Mesendoderm (in vitro differentiated cells): ENCODE measurements at regions not wholly inside any gene's neighbourhood (a gene's known extent, or its start where the extent isn't known, plus 50 kb on each side); places are given as distances from the start of the nearest gene placed in this dataset.
"Not testable (repeated sequence)": the region's sequence is repeated elsewhere in the genome, so short reads cannot be mapped to it uniquely, and the experiment has no call there.

Source experiments
- DNase-seq: peaks from one replicate; pipeline ENCODE4 v3.0.0; 2013
- H2AK5ac ChIP-seq: 2 replicates; pipeline ENCODE4 v1.6.1; 2013; ENCODE audit warnings: low read length, inconsistent platforms
- H2BK120ac ChIP-seq: 2 replicates; pipeline ENCODE4 v1.6.1; 2013; ENCODE audit warnings: low read depth, mild to moderate bottlenecking, low read length, moderate library complexity, mixed read lengths
- H2BK15ac ChIP-seq: replicated peaks from 2 replicates; pipeline ENCODE4 v1.6.1; 2013; ENCODE audit warnings: low read depth, mild to moderate bottlenecking, moderate library complexity
- H2BK5ac ChIP-seq: 2 replicates; pipeline ENCODE4 v1.6.1; 2013; ENCODE audit warnings: low read length, inconsistent platforms
- H3K18ac ChIP-seq: 2 replicates; pipeline ENCODE4 v1.6.1; 2013; ENCODE audit warnings: mild to moderate bottlenecking, low read length, mixed read lengths
- H3K23ac ChIP-seq: one replicate; pipeline ENCODE4 v1.6.1; 2013; ENCODE audit warnings: low read length
- H3K27ac ChIP-seq: 2 replicates; pipeline ENCODE4 v1.5.1; 2013; ENCODE audit warnings: low read depth, mild to moderate bottlenecking, inconsistent platforms, low read length, moderate library complexity
- H3K27me3 ChIP-seq: 2 replicates; pipeline ENCODE4 v1.6.1; 2013; ENCODE audit warnings: low read length, control low read depth, mild to moderate bottlenecking, inconsistent platforms; ENCODE audit not compliant: insufficient read depth, poor library complexity
- H3K36me3 ChIP-seq: 2 replicates; pipeline ENCODE4 v1.6.1; 2013; ENCODE audit warnings: low read length, inconsistent platforms; ENCODE audit not compliant: control insufficient read depth, insufficient read depth
- H3K4ac ChIP-seq: one replicate; pipeline ENCODE4 v1.6.1; 2013; ENCODE audit warnings: low read depth, mild to moderate bottlenecking, low read length, moderate library complexity
- H3K4me1 ChIP-seq: 2 replicates; pipeline ENCODE4 v1.6.1; 2013; ENCODE audit warnings: low read depth, low read length, inconsistent platforms; ENCODE audit not compliant: control insufficient read depth
- H3K4me2 ChIP-seq: 2 replicates; pipeline ENCODE4 v1.6.1; 2013; ENCODE audit warnings: low read length
- H3K4me3 ChIP-seq: 2 replicates; pipeline ENCODE4 v1.5.1; 2013; ENCODE audit warnings: mild to moderate bottlenecking, low read length
- H3K56ac ChIP-seq: one replicate; pipeline ENCODE4 v1.6.1; 2013; ENCODE audit warnings: low read length
- H3K79me1 ChIP-seq: 2 replicates; pipeline ENCODE4 v1.6.1; 2013; ENCODE audit warnings: low read length, inconsistent platforms
- H3K79me2 ChIP-seq: 2 replicates; pipeline ENCODE4 v1.6.1; 2013; ENCODE audit warnings: mild to moderate bottlenecking, low read length; ENCODE audit not compliant: control insufficient read depth, insufficient read depth
- H3K9ac ChIP-seq: 2 replicates; pipeline ENCODE4 v1.6.1; 2013; ENCODE audit warnings: low read length, inconsistent platforms
- H4K5ac ChIP-seq: one replicate; pipeline ENCODE4 v1.6.1; 2013; ENCODE audit warnings: low read length
- H4K8ac ChIP-seq: one replicate; pipeline ENCODE4 v1.6.1; 2013; ENCODE audit warnings: low read depth, mild to moderate bottlenecking, control low read depth, low read length, moderate library complexity
- WGBS: extraction: QIAGEN DNeasy Blood & Tissue Kit; methylation state at CpG from one replicate; pipeline ENCODE4 v1.1.7; 2013; ENCODE audit warnings: low lambda C conversion rate, missing lambda C conversion rate; ENCODE audit not compliant: insufficient coverage; ENCODE audit errors: extremely low coverage; 5-methylcytosine and 5-hydroxymethylcytosine counted together

DNA sequence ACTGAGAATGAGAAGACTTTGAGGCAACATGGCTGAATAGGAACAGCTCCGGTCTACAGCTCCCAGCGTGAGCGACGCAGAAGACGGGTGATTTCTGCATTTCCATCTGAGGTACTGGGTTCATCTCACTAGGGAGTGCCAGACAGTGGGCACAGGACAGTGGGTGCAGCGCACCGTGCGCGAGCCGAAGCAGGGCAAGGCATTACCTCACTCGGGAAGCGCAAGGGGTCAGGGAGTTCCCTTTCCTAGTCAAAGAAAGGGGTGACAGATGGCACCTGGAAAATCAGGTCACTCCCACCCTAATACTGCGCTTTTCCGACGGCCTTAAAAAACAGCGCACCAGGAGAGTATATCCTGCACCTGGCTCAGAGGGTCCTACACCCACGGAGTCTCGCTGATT, 829.9 kb downstream of the GLUD2 start:
- no CpG with 5 or more reads among the region's 18 CpGs for WGBS

DNA sequence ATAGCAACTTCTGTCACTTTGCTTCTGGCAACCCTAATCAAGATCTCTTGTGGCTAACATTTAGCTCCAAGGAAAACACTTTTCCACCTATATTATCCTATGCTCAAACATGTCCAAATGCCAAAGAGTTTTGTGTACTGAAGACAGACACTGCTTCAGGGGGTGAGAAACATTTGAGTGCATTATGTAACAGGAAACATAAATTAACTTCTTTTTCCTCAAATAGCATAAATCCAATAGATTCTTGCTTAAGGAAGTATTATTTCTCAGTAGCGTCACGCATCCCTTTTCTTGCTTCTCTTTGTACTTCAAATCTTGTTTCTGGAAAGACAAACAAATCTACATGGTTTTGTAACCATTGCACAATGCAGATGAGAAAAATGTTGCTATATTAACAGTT, 839.1 kb downstream of the GLUD2 start:
- Histone ChIP-seq H3K4me2 (no peak overlapping the region), H3K4me1 (no peaks in the 10 kb centered on the region), H3K27ac (no peak overlapping the region), H3K27me3 (no peaks in the 10 kb centered on the region), H2BK15ac (no peak overlapping the region), H3K4ac (no peak overlapping the region), H2AK5ac (no peak overlapping the region), H3K18ac (no peak overlapping the region), H3K79me1 (no peaks in the 10 kb centered on the region), H3K79me2 (no peaks in the 10 kb centered on the region), H3K9ac (no peak overlapping the region), H3K36me3 (no peaks in the 10 kb centered on the region), H2BK120ac (no peak overlapping the region), H4K5ac (no peak overlapping the region), H3K56ac (no peak overlapping the region), H4K8ac (no peak overlapping the region), H3K4me3 (no peak overlapping the region), H3K23ac (no peak overlapping the region), H2BK5ac (no peak overlapping the region)
- no CpG with 5 or more reads among the region's 2 CpGs for WGBS
- no peak for DNase-seq

More for the DNA sequence above, 829.9 kb downstream of the GLUD2 start:
- not testable (repeated sequence) for H2AK5ac ChIP-seq, H3K27ac ChIP-seq, H4K8ac ChIP-seq, H3K23ac ChIP-seq, H2BK120ac ChIP-seq, H3K4me3 ChIP-seq, H3K79me1 ChIP-seq, H3K4ac ChIP-seq, H3K4me2 ChIP-seq, H3K79me2 ChIP-seq, H3K18ac ChIP-seq, DNase-seq, H3K9ac ChIP-seq, H2BK5ac ChIP-seq, H2BK15ac ChIP-seq, H3K4me1 ChIP-seq, H3K27me3 ChIP-seq, H3K36me3 ChIP-seq, H4K5ac ChIP-seq, H3K56ac ChIP-seq

DNA sequence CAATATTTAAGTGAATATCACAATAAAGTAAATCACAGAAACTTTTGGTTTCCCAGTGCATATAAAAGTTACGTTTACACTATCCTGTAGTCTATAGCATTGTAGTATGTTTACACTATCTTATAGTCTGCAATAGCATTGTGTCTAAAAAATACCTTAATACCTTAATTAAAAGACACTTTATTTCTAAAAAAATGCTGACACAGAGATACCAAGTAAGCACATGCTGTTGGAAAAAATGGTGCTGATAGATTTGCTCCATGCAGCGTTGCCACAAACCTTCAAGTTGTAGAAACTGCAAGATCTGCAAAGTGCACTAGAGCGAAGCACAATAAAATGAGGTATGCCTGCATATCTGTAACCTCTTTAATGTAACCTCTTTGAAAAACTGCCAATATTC, 847.3 kb downstream of the GLUD2 start:
- Histone ChIP-seq H4K8ac (no peak overlapping the region), H4K5ac (no peak overlapping the region), H3K79me2 (no peaks in the 10 kb centered on the region), H3K4me3 (no peak overlapping the region), H3K4me1 (no peaks in the 10 kb centered on the region), H3K4ac (no peak overlapping the region), H3K56ac (no peak overlapping the region), H2BK15ac (no peak overlapping the region), H3K4me2 (no peak overlapping the region), H3K79me1 (no peaks in the 10 kb centered on the region), H3K27ac (no peak overlapping the region), H3K27me3 (no peaks in the 10 kb centered on the region), H3K18ac (no peak overlapping the region), H3K23ac (no peak overlapping the region), H2AK5ac (no peak overlapping the region), H3K9ac (no peak overlapping the region), H2BK120ac (no peak overlapping the region), H3K36me3 (no peaks in the 10 kb centered on the region), H2BK5ac (no peak overlapping the region)
- no CpG with 5 or more reads among the region's 3 CpGs for WGBS
- no peak for DNase-seq

DNA sequence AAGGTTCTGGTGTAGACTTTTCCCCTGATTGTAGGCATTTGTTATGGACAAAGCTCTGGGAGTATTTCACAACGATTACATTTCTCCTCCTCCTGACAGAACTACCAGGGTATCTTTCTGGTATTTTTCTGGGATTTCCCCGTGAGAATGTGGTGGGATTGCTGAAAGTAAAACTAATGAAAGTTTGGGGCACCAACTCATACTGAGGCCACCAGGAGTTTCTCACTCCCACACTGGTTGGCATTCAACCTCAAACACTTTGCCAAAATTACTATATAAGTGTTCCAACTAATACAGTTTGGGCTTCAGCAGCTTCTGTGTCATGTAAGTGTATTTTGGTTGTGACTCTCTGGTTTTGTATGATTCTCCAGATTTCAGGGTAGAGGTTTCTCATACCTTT, 855.1 kb downstream of the GLUD2 start:
- no peak overlapping the region for H3K4me2 ChIP-seq
- H2AK5ac ChIP-seq: no peak overlapping the region
- H2BK15ac ChIP-seq: no peak overlapping the region
- H3K9ac ChIP-seq: no peak overlapping the region
- no peak overlapping the region for H4K5ac ChIP-seq
- no peak overlapping the region for H2BK5ac ChIP-seq
- no peaks in the 10 kb centered on the region for H3K79me1 ChIP-seq
- no peak overlapping the region for H3K23ac ChIP-seq
- no peaks in the 10 kb centered on the region for H3K4me1 ChIP-seq
- no peaks in the 10 kb centered on the region for H3K79me2 ChIP-seq
- H3K56ac ChIP-seq: no peak overlapping the region
- H3K36me3 ChIP-seq: no peaks in the 10 kb centered on the region
- no peak for DNase-seq
- H3K27me3 ChIP-seq: no peaks in the 10 kb centered on the region
- no peak overlapping the region for H4K8ac ChIP-seq
- H3K4me3 ChIP-seq: no peak overlapping the region
- no peak overlapping the region for H2BK120ac ChIP-seq
- no CpG with 5 or more reads among the region's 2 CpGs for WGBS
- no peak overlapping the region for H3K27ac ChIP-seq
- no peak overlapping the region for H3K4ac ChIP-seq
- H3K18ac ChIP-seq: no peak overlapping the region

DNA sequence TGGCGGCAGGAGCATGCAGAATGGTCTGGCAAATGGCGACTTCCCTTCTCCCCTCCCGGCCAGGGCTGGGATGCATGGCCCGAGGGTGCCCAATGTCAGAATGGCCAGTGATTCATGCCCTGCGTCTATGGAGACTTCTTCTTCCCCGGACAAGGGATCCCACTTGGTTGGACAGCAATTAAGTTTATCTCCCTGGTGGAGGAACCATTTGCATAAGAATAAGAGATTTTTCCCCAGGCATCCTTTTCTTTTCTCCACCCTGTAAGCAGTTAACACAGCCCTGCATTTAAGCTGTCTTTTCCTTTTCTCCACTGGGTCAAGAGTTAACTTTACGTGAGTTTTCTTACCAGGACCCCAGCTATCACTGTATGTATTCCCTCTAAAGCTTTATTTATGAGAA, 856.6 kb downstream of the GLUD2 start:
- peak; percentile 0 for DNase-seq
- Histone ChIP-seq H3K4me1 (no peaks in the 10 kb centered on the region), H2BK120ac (no peak overlapping the region), H3K4me3 (no peak overlapping the region), H3K4me2 (no peak overlapping the region), H3K23ac (no peak overlapping the region), H2BK15ac (no peak overlapping the region), H2AK5ac (no peak overlapping the region), H3K18ac (no peak overlapping the region), H2BK5ac (no peak overlapping the region), H3K27ac (no peak overlapping the region), H3K36me3 (no peaks in the 10 kb centered on the region), H3K56ac (no peak overlapping the region), H4K5ac (no peak overlapping the region), H4K8ac (no peak overlapping the region), H3K27me3 (no peaks in the 10 kb centered on the region), H3K79me2 (no peaks in the 10 kb centered on the region), H3K79me1 (no peaks in the 10 kb centered on the region), H3K9ac (no peak overlapping the region), H3K4ac (no peak overlapping the region)
- WGBS: no CpG with 5 or more reads among the region's 7 CpGs

DNA sequence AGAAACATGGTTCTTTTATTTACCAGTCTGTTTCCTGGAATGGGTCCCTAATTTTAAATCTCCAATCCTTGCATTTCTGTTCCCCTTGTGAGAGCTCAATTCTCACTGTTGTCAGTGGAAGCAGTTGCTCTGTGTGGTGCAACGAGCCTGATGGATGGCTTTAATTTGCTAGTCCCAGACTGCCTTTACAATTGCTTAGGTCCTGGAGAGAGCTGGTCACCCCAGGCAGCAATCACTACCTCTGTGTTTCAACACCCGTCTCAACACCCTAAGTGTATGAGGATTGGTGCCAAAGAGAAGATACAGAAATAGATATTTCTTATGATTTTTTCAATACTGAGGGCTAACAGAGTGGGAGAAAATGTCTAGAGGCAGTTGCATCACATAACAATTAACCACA, 873.8 kb downstream of the GLUD2 start:
- no CpG with 5 or more reads among the region's 2 CpGs for WGBS
- DNase-seq: no peak

More for the DNA sequence above, 873.8 kb downstream of the GLUD2 start:
- no peak overlapping the region for H3K27ac ChIP-seq
- H4K5ac ChIP-seq: no peak overlapping the region
- H3K56ac ChIP-seq: no peak overlapping the region
- no peak overlapping the region for H3K4me3 ChIP-seq
- H3K79me1 ChIP-seq: no peaks in the 10 kb centered on the region
- H2AK5ac ChIP-seq: no peak overlapping the region
- H3K18ac ChIP-seq: no peak overlapping the region
- no peak overlapping the region for H2BK120ac ChIP-seq
- H4K8ac ChIP-seq: no peak overlapping the region
- H3K36me3 ChIP-seq: no peaks in the 10 kb centered on the region
- H3K23ac ChIP-seq: no peak overlapping the region
- no peak overlapping the region for H3K9ac ChIP-seq
- H2BK15ac ChIP-seq: no peak overlapping the region
- H3K4me1 ChIP-seq: no peaks in the 10 kb centered on the region
- H3K79me2 ChIP-seq: no peaks in the 10 kb centered on the region
- H2BK5ac ChIP-seq: no peak overlapping the region
- no peaks in the 10 kb centered on the region for H3K27me3 ChIP-seq
- H3K4ac ChIP-seq: no peak overlapping the region
- no peak overlapping the region for H3K4me2 ChIP-seq
